PC-3 (cell line): ENCODE measurements at regions not wholly inside any gene's neighbourhood (a gene's known extent, or its start where the extent isn't known, plus 50 kb on each side); places are given as distances from the start of the nearest gene placed in this dataset.

Experiments
- EZH2phosphoT487 ChIP-seq: fragments of 300-600 bp; sonication (generic); IDR thresholded peaks from 2 replicates; pipeline ENCODE4 v1.6.1; 2018; ENCODE audit warnings: mild to moderate bottlenecking, antibody characterized with exemption, low read length, borderline replicate concordance
- TF ChIP-seq, protein P1 (sequence below): fragments of 300-600 bp; sonication (generic); conservative IDR thresholded peaks from 2 replicates; pipeline ENCODE4 v1.5.1; 2017; ENCODE audit warnings: antibody characterized with exemption, low read depth, mild to moderate bottlenecking, low read length

DNA sequence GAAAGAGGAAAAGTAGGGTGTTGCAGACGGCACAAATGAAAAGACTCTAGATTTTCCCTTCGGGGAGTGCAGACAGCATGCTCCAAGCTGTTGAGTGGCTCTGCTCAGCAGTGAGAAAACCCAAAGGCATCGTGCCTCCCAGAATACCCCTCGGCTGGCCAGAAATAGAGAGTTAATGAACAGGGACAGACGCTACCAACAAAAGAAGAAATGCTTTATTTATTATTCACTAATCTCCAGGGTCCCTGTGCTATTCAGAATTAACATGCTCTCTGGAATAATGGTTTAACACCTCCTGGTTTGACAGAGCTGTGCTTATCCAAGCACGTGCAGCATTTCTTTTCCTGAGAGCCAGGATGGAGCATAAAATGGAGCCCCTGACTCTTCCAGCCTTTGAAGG lies 82.3 kb downstream of the AQP4 start:
- TF ChIP-seq, protein P1, sequence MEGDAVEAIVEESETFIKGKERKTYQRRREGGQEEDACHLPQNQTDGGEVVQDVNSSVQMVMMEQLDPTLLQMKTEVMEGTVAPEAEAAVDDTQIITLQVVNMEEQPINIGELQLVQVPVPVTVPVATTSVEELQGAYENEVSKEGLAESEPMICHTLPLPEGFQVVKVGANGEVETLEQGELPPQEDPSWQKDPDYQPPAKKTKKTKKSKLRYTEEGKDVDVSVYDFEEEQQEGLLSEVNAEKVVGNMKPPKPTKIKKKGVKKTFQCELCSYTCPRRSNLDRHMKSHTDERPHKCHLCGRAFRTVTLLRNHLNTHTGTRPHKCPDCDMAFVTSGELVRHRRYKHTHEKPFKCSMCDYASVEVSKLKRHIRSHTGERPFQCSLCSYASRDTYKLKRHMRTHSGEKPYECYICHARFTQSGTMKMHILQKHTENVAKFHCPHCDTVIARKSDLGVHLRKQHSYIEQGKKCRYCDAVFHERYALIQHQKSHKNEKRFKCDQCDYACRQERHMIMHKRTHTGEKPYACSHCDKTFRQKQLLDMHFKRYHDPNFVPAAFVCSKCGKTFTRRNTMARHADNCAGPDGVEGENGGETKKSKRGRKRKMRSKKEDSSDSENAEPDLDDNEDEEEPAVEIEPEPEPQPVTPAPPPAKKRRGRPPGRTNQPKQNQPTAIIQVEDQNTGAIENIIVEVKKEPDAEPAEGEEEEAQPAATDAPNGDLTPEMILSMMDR, result no peak
- TF ChIP-seq EZH2phosphoT487, result no peak
